ENCODE measurements at regions not wholly inside any gene's neighbourhood (a gene's known extent, or its start where the extent isn't known, plus 50 kb on each side); places are given as distances from the start of the nearest gene placed in this dataset.

DNA sequence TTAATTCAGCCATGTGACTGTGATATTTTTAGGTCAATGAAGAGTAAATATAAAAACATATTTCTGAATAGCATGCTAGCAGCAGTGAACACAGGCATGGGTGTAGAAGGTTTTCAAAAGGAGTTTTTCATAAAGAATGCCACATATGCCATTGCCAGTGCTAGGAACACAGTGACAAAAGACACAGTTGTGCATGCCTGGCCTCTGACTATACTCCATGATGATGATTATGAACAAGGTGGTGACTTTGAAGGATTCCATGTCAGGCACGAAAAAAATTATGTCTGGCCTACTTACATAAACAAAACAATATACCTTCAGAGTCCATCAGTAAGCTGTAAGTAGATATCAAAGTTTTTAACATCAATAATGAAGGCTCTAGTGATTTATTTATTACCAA is 438.7 kb downstream of the TLE1 start:
- Histone ChIP-seq H2BK15ac (ENCODE audit: low read depth, low read length) (no peak overlapping the region), H3K27me3 (ENCODE audit: insufficient read depth, low read length) (no peaks in the 10 kb centered on the region), H3K4me2 (ENCODE audit: insufficient read depth, insufficient read length, low read length) (no peak overlapping the region), H2BK5ac (ENCODE audit: insufficient read length, low read length) (no peak overlapping the region), H4K8ac (replicated peaks; ENCODE audit: insufficient read length, low read depth, low read length) (no peak overlapping the region), H3K79me2 (ENCODE audit: insufficient read depth, low read length) (no peaks in the 10 kb centered on the region), H2BK120ac (ENCODE audit: low read depth, low read length, poor library complexity, severe bottlenecking) (no peak overlapping the region), H2BK12ac (ENCODE audit: insufficient read length, low read depth, low read length) (no peak overlapping the region), H3K4me1 (ENCODE audit: insufficient read depth, low read length) (no peaks in the 10 kb centered on the region; the same call in 1 of the 2 replicates), H3K9ac (ENCODE audit: extremely low read depth, insufficient read length, low read length) (no peak overlapping the region), H3K56ac (ENCODE audit: insufficient read length, low read depth, low read length) (no peak overlapping the region), H3T11ph (ENCODE audit: low read length) (no peak overlapping the region), H4K91ac (ENCODE audit: insufficient read length, low read depth, low read length) (no peak overlapping the region), H2AFZ (ENCODE audit: low read length) (no peak overlapping the region), H2BK20ac (ENCODE audit: low read depth, low read length, poor library complexity, severe bottlenecking) (no peak overlapping the region), H3K23me2 (ENCODE audit: insufficient read length, low read depth, low read length, poor library complexity, severe bottlenecking) (no peaks in the 10 kb centered on the region), H3K4ac (ENCODE audit: low read depth, low read length) (no peak overlapping the region), H4K20me1 (ENCODE audit: control insufficient read depth, insufficient read depth, insufficient read length) (no peaks in the 10 kb centered on the region), H3K18ac (ENCODE audit: insufficient read length, low read depth, low read length) (no peak overlapping the region), H3K79me1 (ENCODE audit: insufficient read depth, low read depth, low read length, poor library complexity, severe bottlenecking) (no peaks in the 10 kb centered on the region), H3K9me3 (ENCODE audit: control insufficient read depth, low read depth, low read length) (no peaks in the 10 kb centered on the region), H3K27ac (ENCODE audit: insufficient read length, low read depth, low read length) (no peak overlapping the region), H4K5ac (ENCODE audit: insufficient read length, low read depth, low read length) (no peak overlapping the region), H3K14ac (ENCODE audit: insufficient read depth, low read length) (no peak overlapping the region), H2AK5ac (ENCODE audit: insufficient read length, low read length) (no peak overlapping the region), H3K23ac (ENCODE audit: insufficient read length, low read depth, low read length) (no peak overlapping the region)
- H3K9me3 Mint-ChIP-seq: peaks cover 0 to 4% of the 10 kb centered on the region in 2 experiments; a peak in 2 of 5 replicates
- H3K27me3 Mint-ChIP-seq (ENCODE audit: low read depth): no peaks in the 10 kb centered on the region
- DNase-seq: no peak
- TF ChIP-seq, protein P1, sequence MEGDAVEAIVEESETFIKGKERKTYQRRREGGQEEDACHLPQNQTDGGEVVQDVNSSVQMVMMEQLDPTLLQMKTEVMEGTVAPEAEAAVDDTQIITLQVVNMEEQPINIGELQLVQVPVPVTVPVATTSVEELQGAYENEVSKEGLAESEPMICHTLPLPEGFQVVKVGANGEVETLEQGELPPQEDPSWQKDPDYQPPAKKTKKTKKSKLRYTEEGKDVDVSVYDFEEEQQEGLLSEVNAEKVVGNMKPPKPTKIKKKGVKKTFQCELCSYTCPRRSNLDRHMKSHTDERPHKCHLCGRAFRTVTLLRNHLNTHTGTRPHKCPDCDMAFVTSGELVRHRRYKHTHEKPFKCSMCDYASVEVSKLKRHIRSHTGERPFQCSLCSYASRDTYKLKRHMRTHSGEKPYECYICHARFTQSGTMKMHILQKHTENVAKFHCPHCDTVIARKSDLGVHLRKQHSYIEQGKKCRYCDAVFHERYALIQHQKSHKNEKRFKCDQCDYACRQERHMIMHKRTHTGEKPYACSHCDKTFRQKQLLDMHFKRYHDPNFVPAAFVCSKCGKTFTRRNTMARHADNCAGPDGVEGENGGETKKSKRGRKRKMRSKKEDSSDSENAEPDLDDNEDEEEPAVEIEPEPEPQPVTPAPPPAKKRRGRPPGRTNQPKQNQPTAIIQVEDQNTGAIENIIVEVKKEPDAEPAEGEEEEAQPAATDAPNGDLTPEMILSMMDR (conservative IDR thresholded peaks at IDR 0.05): no peak
- no peaks in the 10 kb centered on the region; a peak in 1 of 7 replicates for H3K36me3 Mint-ChIP-seq (ENCODE audit: insufficient read depth in 1 of 3, low read depth in 3 of 3)
- H3K4me3 Mint-ChIP-seq: no peak overlapping the region
- H3K27ac Mint-ChIP-seq: no peak overlapping the region; a peak in 1 of 7 replicates
- H3K4me1 Mint-ChIP-seq: peaks cover 3 to 7% of the 10 kb centered on the region in 2 experiments; a peak in 2 of 4 replicates
- WGBS (ENCODE audit: extremely low coverage, insufficient read length, low lambda C conversion rate): no CpG with 5 or more reads among the region's 1 CpG

Measured in H9 (cell line).